ENCODE measurements at regions not wholly inside any gene's neighbourhood (a gene's known extent, or its start where the extent isn't known, plus 50 kb on each side); places are given as distances from the start of the nearest gene placed in this dataset.
"Not testable (repeated sequence)": the region's sequence is repeated elsewhere in the genome, so short reads cannot be mapped to it uniquely, and the experiment has no call there.

GRCh38 chr6:140018588-140018987, 644.1 kb upstream of the CITED2 start:
- no peak for DNase-seq

DNA sequence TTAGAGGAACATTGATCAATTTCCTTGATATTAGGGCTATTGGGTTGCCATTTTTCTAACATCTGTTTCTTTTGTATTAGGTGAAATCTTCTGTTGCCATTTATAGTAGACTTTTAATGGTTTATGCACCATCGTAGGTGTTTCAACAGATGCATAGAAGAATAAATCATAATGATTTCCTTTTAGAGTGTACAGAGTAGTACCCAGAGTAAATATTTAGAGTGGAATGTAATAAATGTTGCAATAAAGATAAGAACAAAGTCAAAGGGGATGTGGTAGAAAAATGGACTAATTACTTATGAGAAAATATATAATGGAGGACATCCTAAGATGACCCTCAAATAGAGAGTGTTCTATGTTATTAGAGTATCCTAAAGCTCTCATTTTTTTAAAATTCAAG, 643.0 kb upstream of the CITED2 start:
- no peak for DNase-seq

GRCh38 chr6:140012150-140012549, 637.7 kb upstream of the CITED2 start:
- DNase-seq = peak; percentile 9

DNA sequence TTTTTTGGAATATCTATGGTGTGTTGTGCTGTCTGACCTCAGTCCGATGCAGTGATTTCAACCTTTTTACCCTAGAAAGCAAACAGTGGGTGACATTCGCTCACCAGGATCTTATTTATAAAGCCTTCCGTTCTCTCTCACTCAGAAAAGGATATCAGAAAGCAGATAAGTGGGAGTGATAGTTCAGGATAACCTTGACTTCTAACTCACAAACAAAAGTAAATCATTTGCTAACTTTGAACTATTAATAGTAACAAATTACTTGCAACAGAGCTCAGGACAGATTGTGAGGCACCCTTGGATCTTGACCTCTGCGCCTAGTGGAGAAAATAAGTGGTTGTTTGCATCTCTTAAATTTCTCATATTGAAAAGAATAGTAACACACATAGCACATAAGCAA, 637.1 kb upstream of the CITED2 start:
- no peak for DNase-seq

DNA sequence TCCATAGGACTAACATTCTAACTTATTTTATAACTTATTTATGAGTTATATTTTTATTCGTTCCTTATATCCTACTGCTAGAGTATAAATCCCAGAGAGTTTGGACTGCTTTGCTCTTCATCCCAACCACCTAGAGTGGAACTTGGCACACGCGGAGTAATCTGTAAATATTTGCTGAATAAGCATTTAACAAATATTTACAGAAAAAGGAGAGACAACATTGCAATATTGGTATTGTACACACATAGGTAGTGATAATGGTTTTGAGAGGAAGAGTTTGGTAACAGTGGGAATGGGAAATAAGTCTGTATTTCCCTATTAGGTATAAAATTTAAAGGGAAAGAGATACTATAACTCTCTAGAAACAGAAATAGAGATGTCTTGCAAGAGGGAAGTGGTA, 634.8 kb upstream of the CITED2 start:
- no peak for DNase-seq

DNA sequence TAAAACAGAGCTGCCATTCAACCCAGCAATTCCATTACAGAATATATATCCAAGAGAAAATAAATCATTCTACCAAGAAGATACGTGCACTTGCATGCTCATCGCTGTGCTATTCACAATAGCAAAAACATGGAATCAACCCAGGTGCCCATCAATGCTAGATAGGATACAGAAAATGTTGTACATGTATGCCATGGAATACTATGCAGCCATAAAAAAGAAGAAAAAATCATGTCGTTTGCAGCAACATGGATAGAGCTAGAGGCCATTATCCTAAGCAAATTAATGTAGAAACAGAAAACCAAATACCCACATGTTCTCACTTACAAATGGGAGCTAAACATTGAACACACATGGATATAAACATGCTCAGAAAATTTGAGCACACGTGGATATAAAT, 633.1 kb upstream of the CITED2 start:
- no peak for DNase-seq

- no peak for DNase-seq
These were observed 628.8 kb upstream of the CITED2 start for GRCh38 chr6:140003217-140003616.

DNA sequence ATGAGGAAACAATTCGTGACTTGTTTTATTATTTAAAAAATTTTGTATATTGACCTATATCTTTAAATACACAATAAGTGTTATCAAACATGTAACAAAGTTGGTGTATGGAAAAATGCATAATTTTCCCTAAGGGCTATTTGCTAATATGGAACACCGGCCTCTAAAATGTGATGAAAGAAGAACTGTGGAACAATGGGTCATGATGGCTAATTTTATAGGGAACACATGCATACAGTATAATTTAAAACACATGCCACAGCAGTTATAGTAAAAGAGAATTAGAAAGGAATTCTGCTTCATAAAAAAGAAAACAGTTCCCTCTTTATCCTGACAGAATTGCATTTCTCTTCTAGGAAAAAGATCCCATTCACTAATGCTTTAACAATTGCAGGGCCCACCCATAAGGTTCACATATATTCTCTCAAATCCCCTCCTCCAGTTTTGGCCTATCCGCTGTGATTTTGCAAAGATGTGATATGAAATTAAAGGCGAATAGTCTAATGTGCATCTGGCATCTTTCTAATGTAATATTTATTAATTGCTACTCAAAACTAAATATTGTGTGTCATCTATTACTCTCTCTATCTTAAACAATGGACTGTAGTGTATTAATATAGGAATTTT, 628.1 kb upstream of the CITED2 start:
- peak; percentile 48 for DNase-seq

DNA sequence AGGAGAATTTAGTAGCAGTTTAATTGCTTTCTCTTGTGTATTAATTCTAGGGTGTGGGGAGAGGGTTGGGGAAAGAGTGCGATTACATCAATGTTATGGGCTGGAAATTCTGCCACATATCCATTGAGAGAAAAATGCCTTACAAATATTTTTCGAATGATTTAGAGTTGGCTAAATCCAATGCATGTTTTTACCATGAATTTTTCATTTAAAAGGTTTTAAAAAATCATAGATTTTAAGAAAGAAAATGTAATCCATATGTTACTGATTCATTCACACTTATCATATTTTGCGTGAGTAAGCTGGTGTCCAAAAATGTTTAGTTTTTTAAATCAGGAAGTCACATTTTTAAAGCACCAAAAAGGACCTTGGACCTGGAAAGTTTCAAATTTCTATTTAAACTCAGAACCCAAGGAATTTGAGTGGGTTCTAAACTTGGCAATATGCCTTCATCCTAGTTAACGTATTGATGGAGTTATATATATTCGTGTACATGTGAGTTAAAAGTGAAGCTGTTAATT, 627.4 kb upstream of the CITED2 start:
- DNase-seq = peak; percentile 38

DNA sequence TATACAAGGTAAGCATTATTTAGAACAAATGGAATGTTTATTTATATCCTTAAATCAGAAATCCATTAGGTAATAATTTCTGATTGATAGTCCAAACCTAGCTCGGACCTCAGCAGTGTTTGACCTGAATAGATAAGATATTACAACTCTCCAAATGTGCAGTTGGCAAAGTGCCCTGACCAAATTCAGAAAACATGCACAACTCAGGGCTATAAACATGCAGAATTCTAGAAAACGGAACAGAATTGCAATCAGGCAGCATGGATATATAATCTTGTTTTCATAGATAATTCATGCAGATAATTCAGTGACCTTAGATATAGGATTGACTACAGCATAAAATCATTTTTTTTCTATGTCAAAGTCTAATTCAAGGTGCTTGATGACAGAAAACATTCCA, 626.6 kb upstream of the CITED2 start:
- no peak for DNase-seq

DNA sequence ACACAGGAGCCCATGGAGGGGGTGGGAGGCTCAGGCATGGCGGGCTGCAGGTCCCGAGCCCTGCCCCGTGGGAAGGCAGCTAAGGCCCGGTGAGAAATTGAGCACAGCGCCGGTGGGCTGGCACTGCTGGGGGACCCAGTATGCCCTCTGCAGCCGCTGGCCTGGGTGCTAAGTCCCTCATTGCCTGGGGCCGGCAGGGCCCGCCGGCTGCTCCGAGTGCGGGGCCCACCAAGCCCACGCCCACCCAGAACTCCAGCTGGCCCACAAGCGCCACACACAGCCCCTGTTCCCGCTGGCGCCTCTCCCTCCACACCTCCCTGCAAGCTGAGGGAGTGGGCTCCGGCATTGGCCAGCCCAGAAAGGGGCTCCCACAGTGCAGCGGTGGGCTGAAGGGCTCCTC, 625.2 kb upstream of the CITED2 start:
- DNase-seq = not testable (repeated sequence)

GRCh38 chr6:139998478-139998877, 624.0 kb upstream of the CITED2 start:
- not testable (repeated sequence) for DNase-seq

- no peak for DNase-seq
These were observed 621.9 kb upstream of the CITED2 start for GRCh38 chr6:139996253-139996834.

GRCh38 chr6:139994998-139995397, 620.5 kb upstream of the CITED2 start:
- DNase-seq = no peak

- no peak for DNase-seq
These were observed 616.5 kb upstream of the CITED2 start for GRCh38 chr6:139990856-139991465.

DNA sequence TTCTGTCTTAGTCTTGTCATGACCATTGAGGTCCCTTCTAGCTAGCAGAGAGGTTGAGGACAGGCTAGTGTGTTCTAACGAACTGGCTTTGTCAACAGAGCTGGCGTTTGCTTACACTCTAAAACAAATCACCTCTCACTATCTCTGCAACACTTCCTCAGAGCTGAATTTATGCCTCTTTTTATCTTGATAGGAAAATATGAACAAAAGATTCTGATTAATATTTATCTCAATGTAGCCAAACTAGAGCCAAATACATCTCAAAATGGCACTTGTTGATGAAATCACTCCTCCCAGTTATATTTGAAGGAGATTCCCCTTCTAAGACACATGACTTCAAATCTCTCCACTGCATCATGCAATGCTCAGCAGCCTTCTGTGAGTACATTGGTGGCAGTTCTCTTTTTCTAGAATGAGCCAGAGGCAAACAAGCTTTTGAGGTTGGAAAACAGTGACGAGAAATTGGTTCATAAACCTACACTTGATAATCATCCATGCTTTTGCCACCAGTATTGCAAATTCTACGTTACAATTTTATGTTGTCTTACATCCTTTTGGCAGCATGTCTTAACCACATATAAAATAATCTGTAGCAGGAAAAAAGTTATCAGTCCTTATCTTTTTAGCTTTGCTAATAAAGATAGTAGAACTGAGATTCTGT, 615.7 kb upstream of the CITED2 start:
- no peak for DNase-seq

GRCh38 chr6:139988685-139989084, 614.2 kb upstream of the CITED2 start:
- no peak for DNase-seq

GRCh38 chr6:139987091-139987490, 612.6 kb upstream of the CITED2 start:
- no peak for DNase-seq

DNA sequence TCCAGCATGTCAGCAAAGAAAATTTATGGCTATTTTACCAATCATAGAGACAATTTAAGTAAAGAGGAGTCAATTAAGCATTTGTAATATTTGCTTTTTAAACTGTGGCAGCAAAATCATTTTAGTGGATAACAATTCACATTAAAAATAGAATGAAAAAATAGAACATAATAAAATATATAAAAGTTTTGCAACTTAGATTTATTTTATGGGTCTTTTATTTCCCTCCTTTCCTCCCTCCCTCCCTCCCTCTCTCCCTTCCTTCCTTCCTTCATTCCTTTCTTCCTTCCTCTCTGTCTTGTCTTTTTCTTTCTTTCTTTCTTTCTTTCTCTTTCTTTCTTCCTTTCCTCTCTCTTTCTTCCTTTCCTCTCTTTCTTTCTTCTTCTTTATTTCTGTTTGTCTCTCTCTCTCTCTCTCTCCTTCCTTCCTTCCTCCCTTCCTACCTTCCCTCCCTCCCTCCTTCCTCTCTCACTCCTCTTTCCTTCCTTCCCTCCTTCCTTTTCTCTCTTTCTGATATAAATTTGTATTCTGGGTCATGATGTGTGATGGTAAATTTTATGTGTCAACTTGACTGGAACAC, 610.9 kb upstream of the CITED2 start:
- no peak for DNase-seq

DNA sequence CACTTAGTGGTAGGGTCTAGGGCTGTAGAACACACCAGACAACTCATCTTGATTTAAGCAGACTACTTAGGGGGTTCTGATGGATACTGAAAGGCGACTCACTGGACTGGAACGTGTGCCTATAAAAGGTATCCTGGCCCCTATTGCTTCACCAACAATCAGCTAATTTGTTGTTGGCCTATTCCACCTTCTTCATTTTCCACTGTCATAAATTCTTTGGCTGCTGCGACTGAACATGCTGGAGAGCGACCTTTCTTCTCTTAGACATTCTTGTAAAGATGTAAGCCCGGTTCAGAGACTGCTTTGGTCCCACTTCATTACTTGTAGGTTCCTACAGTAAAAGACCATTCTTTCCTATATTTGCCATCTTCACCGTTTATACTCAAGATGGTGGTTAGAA, 609.9 kb upstream of the CITED2 start:
- no peak for DNase-seq

GRCh38 chr6:139983555-139984276, 609.3 kb upstream of the CITED2 start:
- no peak for DNase-seq

- DNase-seq = peak; percentile 42
These were observed 608.3 kb upstream of the CITED2 start for GRCh38 chr6:139982652-139983295.

Measured in tongue (tissue), 1 donor.